DMS79 (cell line): ENCODE measurements at regions not wholly inside any gene's neighbourhood (a gene's known extent, or its start where the extent isn't known, plus 50 kb on each side); places are given as distances from the start of the nearest gene placed in this dataset.
A peak's percentile ranks its signal among the peaks of the same experiment; 100 is the strongest.
"Not testable (repeated sequence)": the region's sequence is repeated elsewhere in the genome, so short reads cannot be mapped to it uniquely, and the experiment has no call there.

Experiments
- DNase-seq: peaks from one replicate; lab custom pipeline; 2025; lab: John Stamatoyannopoulos, UW

DNA sequence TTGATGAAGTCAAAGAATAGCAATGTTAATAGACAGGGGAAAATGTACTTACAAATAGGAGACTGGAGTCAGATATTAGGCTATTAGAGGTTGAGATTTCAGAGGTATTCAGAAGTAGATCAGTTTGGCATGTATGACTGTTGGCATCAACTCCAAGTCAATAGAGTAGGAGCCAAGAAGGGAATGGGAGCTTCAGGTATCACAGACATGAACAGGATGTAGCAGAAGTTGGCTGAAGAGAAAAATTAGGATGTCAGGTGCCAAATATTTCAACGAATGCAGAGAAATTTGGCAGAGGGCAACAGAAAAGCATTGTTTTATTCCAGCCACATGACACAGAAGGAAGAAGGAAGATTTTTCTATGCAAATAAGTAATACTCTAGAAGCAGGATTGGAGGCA lies 69.7 kb downstream of the GLYATL1 start:
- no peak for DNase-seq

DNA sequence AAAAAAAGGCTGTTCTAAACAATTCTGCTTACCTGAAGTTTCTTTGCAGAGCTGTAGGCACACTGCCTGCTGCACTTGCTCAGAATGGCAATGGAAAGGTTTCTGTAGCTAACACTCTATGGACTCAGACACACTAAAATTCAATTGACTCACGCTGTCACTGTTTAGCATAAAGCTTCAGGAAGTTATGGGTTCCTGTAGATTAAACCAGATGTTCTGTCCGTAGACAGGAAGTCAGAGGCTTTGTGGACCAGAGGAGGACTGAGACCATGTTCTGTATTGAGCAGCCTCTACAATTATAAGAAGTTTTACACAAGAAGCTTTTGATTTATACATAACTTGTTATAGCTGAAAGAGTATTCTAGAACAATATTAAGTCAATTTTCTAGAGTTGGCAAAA lies 70.4 kb downstream of the GLYATL1 start:
- DNase-seq = no peak

DNA sequence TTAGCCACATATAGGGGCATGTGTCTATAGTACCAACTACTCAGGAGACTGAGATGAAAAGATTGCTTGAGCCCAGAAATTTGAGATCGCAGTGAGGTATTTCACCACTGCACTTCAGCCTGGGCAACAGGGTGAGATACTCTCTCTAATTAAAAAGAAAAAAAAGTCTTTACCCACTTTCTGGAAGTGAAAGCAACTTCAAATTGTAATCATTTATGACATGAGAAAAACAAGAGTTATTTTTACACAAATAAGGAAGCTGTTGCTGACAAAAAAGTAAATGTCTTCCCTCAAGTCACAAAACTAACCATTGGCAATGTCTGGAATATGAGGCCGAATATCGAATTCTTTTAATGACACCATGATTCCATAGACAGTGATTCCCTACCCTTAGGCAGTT lies 71.4 kb downstream of the GLYATL1 start:
- DNase-seq = no peak

DNA sequence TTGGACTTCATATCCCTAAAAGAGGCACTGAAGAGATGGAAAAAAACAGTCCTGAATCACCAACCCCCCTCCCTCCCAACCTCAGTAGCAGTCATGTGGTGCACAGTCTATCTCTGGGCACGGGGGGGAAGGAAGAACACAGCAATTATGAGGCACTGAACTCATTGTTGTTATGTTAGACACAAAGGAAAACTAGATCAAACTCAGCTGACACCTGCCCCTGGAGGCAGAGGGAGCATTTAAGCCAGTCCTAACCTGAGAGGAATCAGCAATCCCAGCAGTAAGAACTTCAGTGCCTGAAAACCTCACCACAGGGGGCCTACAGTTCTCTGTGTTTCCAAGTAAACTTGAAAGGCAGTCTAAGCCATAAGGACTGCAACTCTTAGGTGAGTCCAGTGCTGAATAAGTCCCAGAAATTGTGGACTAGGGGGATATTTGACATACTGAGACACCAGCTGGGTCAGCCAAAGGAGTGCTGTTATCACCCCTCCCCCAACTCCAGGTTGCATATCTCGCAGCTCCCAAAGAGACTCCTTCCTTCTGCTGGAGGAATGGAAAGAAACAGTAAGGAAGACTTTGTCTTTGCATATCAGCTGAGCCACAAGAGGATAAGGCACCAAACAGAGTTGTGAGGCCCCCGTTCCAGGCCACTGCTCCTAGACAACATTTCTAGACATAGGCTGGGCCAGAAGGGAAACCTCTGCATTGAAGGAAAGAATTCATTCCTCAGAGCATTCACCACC lies 72.5 kb downstream of the GLYATL1 start:
- no peak for DNase-seq

DNA sequence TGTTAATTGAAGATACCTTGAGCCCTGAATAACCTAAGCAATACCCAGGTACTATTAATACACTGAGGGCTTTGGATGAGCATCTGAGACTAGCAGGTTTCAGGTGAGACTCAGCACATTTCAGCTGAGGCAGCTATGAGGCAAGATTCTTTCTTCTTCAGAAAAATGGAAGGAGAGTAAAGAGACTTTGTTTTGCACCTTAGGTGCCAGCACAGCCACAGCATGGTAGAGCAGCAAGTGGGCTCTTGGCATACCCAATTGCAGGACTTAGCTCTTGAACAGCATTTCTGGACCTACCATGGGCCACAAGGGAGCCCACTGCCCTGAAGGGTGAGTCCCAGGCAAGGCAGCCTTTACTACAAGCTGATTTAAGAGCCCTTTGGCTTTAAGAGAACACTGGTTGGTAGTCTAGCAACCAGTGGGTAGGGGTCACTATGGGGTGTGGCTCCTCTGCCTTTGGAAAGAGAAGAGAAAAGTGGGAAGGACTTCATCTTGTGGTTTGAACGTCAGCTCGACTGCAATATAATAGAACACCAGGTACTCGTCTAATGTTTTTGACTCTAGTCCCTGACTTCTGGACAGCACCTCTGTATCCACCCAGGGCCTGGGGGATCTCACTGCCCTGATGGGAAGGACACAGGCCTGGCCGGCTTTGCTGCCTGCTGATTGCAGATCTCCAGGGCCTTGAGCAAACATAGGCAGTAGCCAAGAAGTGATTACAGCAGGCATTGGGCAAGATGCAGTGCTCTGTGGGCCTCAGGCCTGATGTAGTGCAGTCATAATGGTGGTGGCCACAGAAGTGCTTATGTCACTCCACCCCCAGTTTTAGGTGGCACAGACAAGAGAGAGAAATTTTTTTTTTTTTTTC lies 73.3 kb downstream of the GLYATL1 start:
- no peak for DNase-seq

DNA sequence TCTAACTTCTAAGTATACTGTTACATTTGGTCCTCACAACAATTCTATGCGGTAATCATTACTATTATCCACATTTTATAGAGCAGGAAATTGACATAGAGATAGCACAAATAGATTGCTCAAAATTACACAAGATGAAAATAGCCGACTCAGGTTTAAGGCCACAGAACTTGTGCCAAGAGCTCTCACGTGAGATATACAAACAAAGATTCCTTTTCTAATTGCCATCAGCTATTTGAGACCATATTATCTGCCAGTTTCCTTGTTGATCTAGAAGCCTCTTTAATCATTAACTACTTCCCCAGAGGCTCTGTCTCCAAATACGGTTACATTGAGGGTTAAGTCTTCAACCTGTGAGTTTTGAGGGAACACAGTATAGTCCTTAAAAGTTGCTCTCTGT lies 61.0 kb upstream of the GLYATL1B start:
- DNase-seq = peak; percentile 29

GRCh38 chr11:59028105-59028504 lies 58.0 kb upstream of the GLYATL1B start:
- DNase-seq = no peak

DNA sequence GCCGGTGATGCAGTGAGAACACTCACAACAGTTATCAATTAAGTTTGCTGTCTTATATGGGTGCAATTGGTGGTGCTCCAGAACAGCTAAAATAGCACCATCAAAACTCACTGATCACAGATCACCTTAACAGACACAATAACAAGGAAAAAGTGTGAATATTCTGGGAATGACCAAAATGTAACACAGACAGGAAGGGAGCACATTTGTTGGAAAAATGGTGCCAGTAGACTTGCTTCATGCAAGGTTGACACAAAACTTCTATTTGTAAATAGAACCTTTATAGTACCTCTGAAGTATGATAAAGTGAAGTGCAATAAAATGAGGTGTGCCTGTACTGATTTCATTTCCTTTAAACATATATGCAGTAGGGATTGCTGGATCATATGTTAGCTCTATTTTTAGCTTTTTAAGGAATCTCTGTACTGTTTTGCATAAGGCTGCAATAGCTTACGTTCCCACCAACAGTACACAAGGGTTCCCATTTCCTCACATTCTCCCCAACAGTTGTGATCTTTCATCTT lies 56.7 kb upstream of the GLYATL1B start:
- no peak for DNase-seq

GRCh38 chr11:59030037-59030436 lies 56.1 kb upstream of the GLYATL1B start:
- no peak for DNase-seq

- DNase-seq = not testable (repeated sequence)
Observed at GRCh38 chr11:59031746-59032145, 54.4 kb upstream of the GLYATL1B start.
